VCaP (cell line): ENCODE measurements at regions not wholly inside any gene's neighbourhood (a gene's known extent, or its start where the extent isn't known, plus 50 kb on each side); places are given as distances from the start of the nearest gene placed in this dataset.

ENCODE experiments used
- H3K27ac ChIP-seq: fragments of 450-650 bp; 2 replicates; pipeline ENCODE4 v1.5.1; 2017
- CTCF ChIP-seq: fragments of 450-650 bp; conservative IDR thresholded peaks from 2 replicates; pipeline ENCODE4 v1.5.1; 2017; ENCODE audit warnings: mild to moderate bottlenecking, moderate library complexity

- no peak for TF ChIP-seq CTCF
- H3K27ac ChIP-seq, result no peak overlapping the region
Observed at GRCh38 chr3:162601101-162601670, 1104.6 kb downstream of the OTOL1 start.

- no peak overlapping the region for H3K27ac ChIP-seq
- no peak for TF ChIP-seq CTCF
Observed at GRCh38 chr3:162602619-162603018, 1106.0 kb downstream of the OTOL1 start.

GRCh38 chr3:162605651-162606204 is 1109.1 kb downstream of the OTOL1 start:
- no peak overlapping the region for H3K27ac ChIP-seq

GRCh38 chr3:162610261-162610660 is 1113.7 kb downstream of the OTOL1 start:
- H3K27ac ChIP-seq, result no peak overlapping the region
- no peak for TF ChIP-seq CTCF

More at GRCh38 chr3:162605651-162606204, 1109.1 kb downstream of the OTOL1 start:
- no peak for TF ChIP-seq CTCF

GRCh38 chr3:162612991-162613390 is 1116.4 kb downstream of the OTOL1 start:
- no peak for TF ChIP-seq CTCF
- no peak overlapping the region for H3K27ac ChIP-seq

- no peak for TF ChIP-seq CTCF
- H3K27ac ChIP-seq, result no peak overlapping the region
Observed at GRCh38 chr3:162626172-162626571, 1129.6 kb downstream of the OTOL1 start.

- no peak overlapping the region for H3K27ac ChIP-seq
- no peak for TF ChIP-seq CTCF
Observed at GRCh38 chr3:162628531-162628930, 1131.9 kb downstream of the OTOL1 start.
